SJCRH30 (cell line): ENCODE measurements at regions not wholly inside any gene's neighbourhood (a gene's known extent, or its start where the extent isn't known, plus 50 kb on each side); places are given as distances from the start of the nearest gene placed in this dataset.

Experiments
- DNase-seq, 2 experiments: peaks; one replicate each; pipeline ENCODE4 v3.0.0-alpha.2; 2015 to 2020
- H3K27ac ChIP-seq: fragments of 250-450 bp; sonication (Bioruptor Pico); 2 replicates; pipeline ENCODE4 v1.5.1; 2020; ENCODE audit warnings: mild to moderate bottlenecking, moderate library complexity
- H3K27me3 ChIP-seq: fragments of 250-450 bp; sonication (Bioruptor Pico); 2 replicates; pipeline ENCODE4 v1.5.1; 2020; ENCODE audit warnings: mild to moderate bottlenecking, moderate library complexity
- H3K36me3 ChIP-seq: fragments of 250-450 bp; sonication (Bioruptor Pico); 2 replicates; pipeline ENCODE4 v1.5.1; 2020; ENCODE audit warnings: mild to moderate bottlenecking, moderate library complexity
- H3K4me1 ChIP-seq: fragments of 250-450 bp; sonication (Bioruptor Pico); 2 replicates; pipeline ENCODE4 v1.5.1; 2020; ENCODE audit warnings: mild to moderate bottlenecking, moderate library complexity
- H3K4me3 ChIP-seq: fragments of 250-450 bp; sonication (Bioruptor Pico); 2 replicates; pipeline ENCODE4 v1.5.1; 2020; ENCODE audit warnings: mild to moderate bottlenecking, moderate library complexity
- H3K9me3 ChIP-seq: fragments of 250-450 bp; sonication (Bioruptor Pico); replicated peaks from 2 replicates; pipeline ENCODE4 v1.5.1; 2020; ENCODE audit warnings: mild to moderate bottlenecking, moderate library complexity

DNA sequence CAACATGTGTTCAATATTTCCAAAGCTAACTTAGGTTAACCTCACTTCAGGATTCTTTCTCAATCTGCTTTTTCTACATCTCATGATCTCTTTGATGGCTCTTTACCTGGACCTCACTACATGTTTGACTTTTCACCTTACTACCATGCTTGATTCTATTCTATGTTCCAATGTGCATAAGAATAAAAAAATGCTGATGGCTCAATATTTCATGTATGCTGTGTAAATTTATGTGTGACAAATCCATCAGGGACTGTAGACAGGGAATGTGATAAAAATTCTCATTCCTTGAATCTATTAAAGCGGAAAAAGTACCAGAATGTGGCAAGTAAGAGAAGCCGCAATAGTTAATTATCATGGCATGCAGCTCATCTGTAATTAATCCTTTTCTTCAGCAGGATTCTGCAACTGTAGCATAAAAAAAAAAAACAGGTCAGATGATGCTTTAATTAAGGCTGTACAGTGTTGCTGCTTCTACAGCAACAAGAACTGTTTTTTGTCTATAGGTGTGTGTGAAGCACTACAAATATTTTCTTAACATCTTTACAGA lies 276.9 kb upstream of the PRKD1 start:
- Histone ChIP-seq H3K36me3 (no peaks in the 10 kb centered on the region), H3K27me3 (no peaks in the 10 kb centered on the region), H3K4me3 (no peak overlapping the region), H3K9me3 (no peaks in the 10 kb centered on the region), H3K4me1 (no peaks in the 10 kb centered on the region), H3K27ac (no peak overlapping the region)
- no peak for DNase-seq

GRCh38 chr14:30209136-30209535 lies 281.5 kb upstream of the PRKD1 start:
- Histone ChIP-seq H3K9me3 (no peaks in the 10 kb centered on the region), H3K36me3 (no peaks in the 10 kb centered on the region), H3K27me3 (0 out of 2 replicates have a peak, but pooled peaks cover 2% of the 10 kb centered on the region), H3K27ac (no peak overlapping the region), H3K4me1 (no peaks in the 10 kb centered on the region), H3K4me3 (no peak overlapping the region)
- no peak for DNase-seq

GRCh38 chr14:30210630-30211029 lies 283.0 kb upstream of the PRKD1 start:
- Histone ChIP-seq H3K4me3 (no peak overlapping the region), H3K4me1 (no peaks in the 10 kb centered on the region), H3K27ac (no peak overlapping the region), H3K27me3 (0 out of 2 replicates have a peak, but pooled peaks cover 2% of the 10 kb centered on the region), H3K9me3 (no peaks in the 10 kb centered on the region), H3K36me3 (no peaks in the 10 kb centered on the region)
- DNase-seq: no peak

DNA sequence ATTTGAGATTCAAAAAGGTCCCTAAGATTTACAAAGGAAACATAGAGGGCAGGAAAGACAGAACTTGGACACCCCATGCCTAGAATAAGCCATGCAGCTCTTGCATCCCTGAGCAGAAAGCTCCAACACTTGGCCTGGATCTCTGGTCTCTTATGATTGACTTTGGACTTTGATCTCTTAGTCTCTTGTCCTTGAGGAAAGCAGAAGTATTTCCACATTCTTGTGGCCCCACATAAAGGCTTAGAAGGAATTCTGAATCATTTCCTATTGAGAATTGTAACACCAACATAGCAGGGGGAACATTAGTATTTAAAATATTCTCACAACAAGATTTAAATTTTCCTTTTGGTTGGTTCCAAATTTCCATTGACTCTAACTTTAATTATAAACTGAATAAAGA lies 283.7 kb upstream of the PRKD1 start:
- Histone ChIP-seq H3K27me3 (0 out of 2 replicates have a peak, but pooled peaks cover 2% of the 10 kb centered on the region), H3K36me3 (no peaks in the 10 kb centered on the region), H3K9me3 (no peaks in the 10 kb centered on the region), H3K27ac (no peak overlapping the region), H3K4me3 (no peak overlapping the region), H3K4me1 (no peaks in the 10 kb centered on the region)
- no peak for DNase-seq

GRCh38 chr14:30214014-30214413 lies 286.4 kb upstream of the PRKD1 start:
- Histone ChIP-seq H3K27me3 (0 out of 2 replicates have a peak, but pooled peaks cover 2% of the 10 kb centered on the region), H3K9me3 (no peaks in the 10 kb centered on the region), H3K27ac (no peak overlapping the region), H3K4me3 (no peak overlapping the region), H3K36me3 (no peaks in the 10 kb centered on the region), H3K4me1 (no peaks in the 10 kb centered on the region)
- DNase-seq: no peak

- no peak overlapping the region for H3K4me3 ChIP-seq
- no peaks in the 10 kb centered on the region for H3K4me1 ChIP-seq
- H3K9me3 ChIP-seq: no peaks in the 10 kb centered on the region
- 0 out of 2 replicates have a peak, but pooled peaks cover 2% of the 10 kb centered on the region for H3K27me3 ChIP-seq
- peak; percentile 12 to 57 for DNase-seq
- no peaks in the 10 kb centered on the region for H3K36me3 ChIP-seq
- H3K27ac ChIP-seq: no peak overlapping the region
Observed at GRCh38 chr14:30214461-30215090, 286.9 kb upstream of the PRKD1 start.

DNA sequence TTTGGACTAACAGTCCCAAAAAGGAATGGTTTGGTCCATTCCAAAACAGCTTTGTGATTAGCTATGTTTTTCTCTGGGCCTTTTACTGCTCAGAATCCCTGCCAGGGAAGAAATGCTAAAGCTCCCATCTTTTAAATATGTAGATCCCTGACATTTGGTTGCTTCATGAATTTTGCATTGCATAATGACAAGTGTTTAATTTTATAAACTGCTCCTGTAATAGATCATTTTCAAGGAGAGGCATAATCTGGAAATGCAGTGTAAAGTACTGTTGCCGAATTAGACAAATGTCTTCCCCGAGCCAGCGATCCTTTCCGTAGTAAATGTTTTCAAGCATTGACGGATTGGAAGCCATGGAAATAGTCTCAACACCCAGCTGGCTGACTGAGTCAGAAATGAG lies 291.3 kb upstream of the PRKD1 start:
- Histone ChIP-seq H3K9me3 (no peaks in the 10 kb centered on the region), H3K4me1 (no peaks in the 10 kb centered on the region), H3K36me3 (no peaks in the 10 kb centered on the region), H3K27ac (no peak overlapping the region), H3K27me3 (no peaks in the 10 kb centered on the region), H3K4me3 (no peak overlapping the region)
- DNase-seq: no peak

GRCh38 chr14:30221546-30221945 lies 293.9 kb upstream of the PRKD1 start:
- Histone ChIP-seq H3K27me3 (no peaks in the 10 kb centered on the region), H3K36me3 (no peaks in the 10 kb centered on the region), H3K9me3 (no peaks in the 10 kb centered on the region), H3K27ac (no peak overlapping the region), H3K4me1 (no peaks in the 10 kb centered on the region), H3K4me3 (no peak overlapping the region)
- no peak for DNase-seq

DNA sequence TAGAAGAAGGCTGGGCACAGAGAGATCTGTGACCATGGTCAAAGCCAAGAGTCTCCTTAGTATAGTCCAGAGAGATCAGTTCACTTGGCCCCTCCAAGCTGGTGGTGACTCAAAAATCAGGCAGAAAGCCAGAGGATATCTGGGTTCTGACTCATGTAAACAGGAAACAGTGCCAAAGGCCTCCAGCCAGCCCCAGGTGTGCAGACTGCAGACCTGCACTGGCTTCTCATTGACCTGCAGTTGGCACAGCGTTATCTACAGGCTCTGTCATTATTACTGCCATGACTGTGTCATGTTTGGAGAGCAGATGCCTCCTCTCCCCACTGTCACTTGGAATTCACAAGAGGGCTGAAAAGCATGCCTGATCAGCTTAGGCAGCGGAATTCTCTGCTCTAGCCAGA lies 295.7 kb upstream of the PRKD1 start:
- Histone ChIP-seq H3K4me3 (no peak overlapping the region), H3K27ac (no peak overlapping the region), H3K27me3 (0 out of 2 replicates have a peak, but pooled peaks cover 3% of the 10 kb centered on the region), H3K9me3 (no peaks in the 10 kb centered on the region), H3K4me1 (no peaks in the 10 kb centered on the region), H3K36me3 (no peaks in the 10 kb centered on the region)
- DNase-seq: peak; percentile 4 to 21

- no peak for DNase-seq
- H3K36me3 ChIP-seq: no peaks in the 10 kb centered on the region
Observed at GRCh38 chr14:30223966-30224365, 296.3 kb upstream of the PRKD1 start.

GRCh38 chr14:30225176-30225575 lies 297.5 kb upstream of the PRKD1 start:
- DNase-seq: no peak
- H3K9me3 ChIP-seq: no peaks in the 10 kb centered on the region
- no peaks in the 10 kb centered on the region for H3K36me3 ChIP-seq
- H3K4me3 ChIP-seq: no peak overlapping the region
- 0 out of 2 replicates have a peak, but pooled peaks cover 3% of the 10 kb centered on the region for H3K27me3 ChIP-seq
- H3K4me1 ChIP-seq: no peaks in the 10 kb centered on the region
- H3K27ac ChIP-seq: no peak overlapping the region

More at GRCh38 chr14:30223966-30224365, 296.3 kb upstream of the PRKD1 start:
- H3K4me3 ChIP-seq: no peak overlapping the region
- H3K4me1 ChIP-seq: no peaks in the 10 kb centered on the region
- H3K9me3 ChIP-seq: no peaks in the 10 kb centered on the region
- no peak overlapping the region for H3K27ac ChIP-seq
- H3K27me3 ChIP-seq: 0 out of 2 replicates have a peak, but pooled peaks cover 3% of the 10 kb centered on the region

GRCh38 chr14:30227436-30227835 lies 299.8 kb upstream of the PRKD1 start:
- Histone ChIP-seq H3K9me3 (no peaks in the 10 kb centered on the region), H3K27me3 (0 out of 2 replicates have a peak, but pooled peaks cover 3% of the 10 kb centered on the region), H3K4me1 (no peaks in the 10 kb centered on the region), H3K4me3 (no peak overlapping the region), H3K36me3 (no peaks in the 10 kb centered on the region), H3K27ac (no peak overlapping the region)
- no peak for DNase-seq

DNA sequence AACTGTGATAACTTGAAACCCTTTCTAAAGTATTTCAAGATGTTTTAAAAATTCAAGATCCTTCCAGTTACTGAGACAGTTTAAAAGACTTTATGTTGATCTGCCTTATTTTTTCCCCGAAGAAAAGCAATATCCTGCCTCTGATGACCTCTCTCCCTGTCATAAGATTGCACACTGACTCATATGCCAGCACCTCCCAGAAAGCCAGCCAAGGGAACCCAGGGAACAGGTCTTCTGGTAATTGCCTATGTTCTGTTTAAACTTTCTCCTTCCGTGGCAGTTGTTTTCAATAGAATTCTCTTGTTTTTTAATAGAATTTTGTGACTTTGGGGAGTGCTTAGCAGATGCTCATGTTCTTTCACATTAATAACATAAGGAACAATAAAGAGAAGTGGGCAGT lies 300.2 kb upstream of the PRKD1 start:
- H3K27me3 ChIP-seq: 0 out of 2 replicates have a peak, but pooled peaks cover 3% of the 10 kb centered on the region
- no peaks in the 10 kb centered on the region for H3K9me3 ChIP-seq
- no peaks in the 10 kb centered on the region for H3K4me1 ChIP-seq
- no peak overlapping the region for H3K27ac ChIP-seq
- H3K36me3 ChIP-seq: no peaks in the 10 kb centered on the region
- H3K4me3 ChIP-seq: no peak overlapping the region
- no peak for DNase-seq

- Histone ChIP-seq H3K36me3 (no peaks in the 10 kb centered on the region), H3K27ac (no peak overlapping the region), H3K4me1 (no peaks in the 10 kb centered on the region), H3K27me3 (0 out of 2 replicates have a peak, but pooled peaks cover 3% of the 10 kb centered on the region), H3K9me3 (no peaks in the 10 kb centered on the region), H3K4me3 (no peak overlapping the region)
- DNase-seq: no peak
Observed at GRCh38 chr14:30230719-30231118, 303.1 kb upstream of the PRKD1 start.

GRCh38 chr14:30234966-30235365 lies 307.3 kb upstream of the PRKD1 start:
- Histone ChIP-seq H3K27ac (no peak overlapping the region), H3K9me3 (no peaks in the 10 kb centered on the region), H3K4me1 (no peaks in the 10 kb centered on the region), H3K36me3 (no peaks in the 10 kb centered on the region), H3K4me3 (no peak overlapping the region), H3K27me3 (no peaks in the 10 kb centered on the region)
- no peak for DNase-seq

GRCh38 chr14:30235485-30235884 lies 307.8 kb upstream of the PRKD1 start:
- Histone ChIP-seq H3K4me3 (no peak overlapping the region), H3K4me1 (no peaks in the 10 kb centered on the region), H3K9me3 (no peaks in the 10 kb centered on the region), H3K27me3 (no peaks in the 10 kb centered on the region), H3K27ac (no peak overlapping the region), H3K36me3 (no peaks in the 10 kb centered on the region)
- no peak for DNase-seq
